Upper lobe of left lung (tissue), 6 donors: ENCODE measurements at regions not wholly inside any gene's neighbourhood (a gene's known extent, or its start where the extent isn't known, plus 50 kb on each side); places are given as distances from the start of the nearest gene placed in this dataset.

ENCODE experiments used
- ATAC-seq, 2 donors: fragments of 200-7000 bp; cut with Tn5 transposase; one replicate each; pipeline ENCODE4 v1.9.1; 2022; ENCODE audit warnings: mild to moderate bottlenecking in 2 of 2, moderate library complexity in 2 of 2; ENCODE audit not compliant: low FRiP score in 2 of 2
- DNase-seq, 2 donors: peaks; one replicate each; pipeline ENCODE4 v3.0.0-alpha.2; 2019 to 2020
- H3K27ac ChIP-seq, 4 donors: fragments of 200-600 bp; sonication (generic); one replicate each; pipeline ENCODE4 v1.5.1; 2016 to 2019
- H3K27me3 ChIP-seq, 4 donors: fragments of 200-600 bp; sonication (generic); one replicate each; pipeline ENCODE4 v1.5.1; 2017 to 2019
- H3K36me3 ChIP-seq, 4 donors: fragments of 200-600 bp; sonication (generic); one replicate each; pipeline ENCODE4 v1.5.1; 2016 to 2019
- H3K4me1 ChIP-seq, 4 donors: fragments of 200-600 bp; sonication (generic); one replicate each; pipeline ENCODE4 v1.5.1; 2018 to 2019
- H3K4me3 ChIP-seq, 4 donors: fragments of 200-600 bp; sonication (generic); one replicate each; pipeline ENCODE4 v1.5.1; 2017 to 2019; ENCODE audit warnings: mild to moderate bottlenecking in 2 of 4, moderate library complexity in 1 of 4
- H3K9me3 ChIP-seq, 4 donors: fragments of 200-600 bp; sonication (generic); one replicate each; pipeline ENCODE4 v1.5.1; 2018 to 2019
- CTCF ChIP-seq, 6 experiments: fragments of 450-650 bp in 4 of 6; fragments of 200-600 bp in 2 of 6; sonication (generic) in 2 of 6; IDR thresholded peaks; one replicate each; pipeline ENCODE4 v1.5.1; 2016 to 2019; ENCODE audit warnings: antibody characterized with exemption in 6 of 6
- EP300 ChIP-seq, 4 donors: sonication (generic); formaldehyde crosslinking; IDR thresholded peaks; one replicate each; pipeline ENCODE4 v1.5.1; 2017; ENCODE audit warnings: antibody characterized with exemption in 4 of 4, control low read depth in 2 of 4
- POLR2A ChIP-seq, 4 donors: fragments of 450-650 bp; IDR thresholded peaks; one replicate each; pipeline ENCODE4 v1.5.1; 2016 to 2017; ENCODE audit warnings: antibody characterized with exemption in 4 of 4, mild to moderate bottlenecking in 2 of 4
- POLR2AphosphoS5 ChIP-seq, 2 donors: sonication (generic); formaldehyde crosslinking; IDR thresholded peaks; one replicate each; pipeline ENCODE4 v1.5.1; 2017; ENCODE audit warnings: antibody characterized with exemption in 2 of 2
- WGBS, 2 donors: methylation state at CpG; one replicate each; pipeline ENCODE4 v1.1.5; 2017 to 2018; 5-methylcytosine and 5-hydroxymethylcytosine counted together
- donor health status: DM: no; HTN: no; CAD: no; lungs with moderate emphysema.
- donor health status: DM: no; HTN: yes; CAD: no; lungs with severe emphysema.

DNA sequence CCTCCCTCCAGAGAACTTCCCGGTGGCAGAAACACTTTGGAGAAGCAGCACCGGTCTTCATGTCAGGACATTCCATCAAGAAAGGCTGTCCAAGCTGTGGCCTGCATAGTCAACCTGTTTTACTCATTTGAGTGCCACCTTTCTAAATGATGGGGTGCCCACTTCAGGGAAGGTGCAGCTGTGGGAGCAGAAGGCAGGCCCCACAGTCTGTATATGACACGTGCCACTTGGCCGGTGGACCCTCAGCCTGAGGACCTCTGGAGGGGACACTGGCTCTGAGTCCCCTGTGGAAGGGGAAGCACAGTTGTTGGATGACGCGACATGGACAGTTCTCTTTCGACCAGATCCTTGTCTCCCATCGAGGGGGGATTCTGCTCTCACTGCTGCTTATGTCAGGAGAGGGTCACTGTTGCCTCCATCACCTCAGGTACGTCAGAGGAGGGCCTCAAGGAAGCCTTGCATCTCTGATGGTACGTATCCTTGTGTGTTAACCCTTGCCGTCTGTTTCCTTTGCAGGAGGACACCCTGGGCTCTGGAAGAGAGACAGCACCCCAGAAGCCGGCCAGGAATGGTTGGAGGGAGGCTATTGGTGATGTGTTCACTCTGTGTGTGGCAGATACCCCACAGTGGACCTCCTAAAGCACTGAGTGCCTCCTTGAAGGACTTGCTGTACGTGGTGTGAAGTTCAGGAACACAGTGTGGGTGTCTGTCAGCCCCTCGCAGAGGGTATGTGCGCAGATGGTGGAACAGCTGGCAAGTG is 132.1 kb upstream of the RTL1 start:
- 87 to 88% methylated on average over 14 to 15 of the region's 15 CpGs for WGBS, 2 donors
- H3K4me3 ChIP-seq = no peak overlapping the region
- no peaks in the 10 kb centered on the region for H3K36me3 ChIP-seq
- ATAC-seq (no peak), DNase-seq (peak in 1 of 2 donors; percentile 4)
- H3K4me1 ChIP-seq = no peaks in the 10 kb centered on the region
- no peak overlapping the region for H3K27ac ChIP-seq
- H3K9me3 ChIP-seq = no peaks in the 10 kb centered on the region
- no peak for TF ChIP-seq POLR2A (IDR thresholded peaks at IDR 0.05)
- TF ChIP-seq POLR2AphosphoS5 (IDR thresholded peaks at IDR 0.05) = no peak
- TF ChIP-seq EP300 (IDR thresholded peaks at IDR 0.05) = no peak
- TF ChIP-seq CTCF (IDR thresholded peaks at IDR 0.05) = no peak
- H3K27me3 ChIP-seq = no peaks in the 10 kb centered on the region

DNA sequence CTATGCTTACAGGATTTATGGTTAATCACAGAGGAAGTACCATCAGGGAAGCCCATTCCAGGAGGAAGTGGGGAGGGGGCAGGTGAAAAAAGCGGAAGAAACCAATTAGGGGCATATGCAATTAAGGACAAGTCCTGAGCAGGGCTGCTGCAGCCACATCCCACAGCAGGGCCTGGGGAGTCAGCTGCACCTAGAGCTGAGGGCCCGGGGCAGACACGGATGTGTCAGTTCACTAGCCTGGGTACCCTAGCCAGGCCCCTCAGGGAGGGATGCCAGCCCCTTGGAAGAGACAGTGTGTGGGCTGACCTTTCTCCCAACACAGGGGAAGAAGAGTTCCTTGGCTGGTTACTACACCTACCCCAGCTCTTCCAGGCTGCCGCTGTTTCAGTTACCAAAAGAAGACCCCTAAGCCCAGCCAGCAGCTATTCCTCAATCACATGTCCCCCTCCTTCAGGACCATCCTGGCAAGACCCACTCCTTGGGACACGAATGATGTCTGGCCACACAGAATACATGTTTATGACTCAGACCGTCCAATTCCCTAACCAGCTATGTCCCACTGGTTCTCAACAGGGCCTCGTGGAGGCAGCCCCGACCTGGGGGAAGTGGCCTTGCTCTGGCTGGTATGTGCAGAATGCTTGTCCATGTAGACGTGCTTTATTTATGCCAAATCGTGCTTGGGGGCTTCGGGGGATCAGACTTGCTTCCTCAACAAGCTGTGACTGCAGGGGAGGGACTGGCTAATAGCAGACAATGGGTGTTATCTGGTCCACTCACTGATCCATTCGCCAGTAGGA is 133.7 kb upstream of the RTL1 start:
- Histone ChIP-seq H3K4me3 (no peak overlapping the region), H3K27me3 (no peaks in the 10 kb centered on the region), H3K36me3 (no peaks in the 10 kb centered on the region), H3K4me1 (no peaks in the 10 kb centered on the region), H3K9me3 (no peaks in the 10 kb centered on the region), H3K27ac (no peak overlapping the region)
- 74 to 81% methylated on average over 12 of the region's 12 CpGs for WGBS, 2 donors
- no peak for ATAC-seq
- no peak for TF ChIP-seq CTCF (IDR thresholded peaks at IDR 0.05)
- no peak for TF ChIP-seq POLR2AphosphoS5 (IDR thresholded peaks at IDR 0.05)
- TF ChIP-seq EP300 (IDR thresholded peaks at IDR 0.05) = no peak
- no peak for TF ChIP-seq POLR2A (IDR thresholded peaks at IDR 0.05)
- DNase-seq = no peak

DNA sequence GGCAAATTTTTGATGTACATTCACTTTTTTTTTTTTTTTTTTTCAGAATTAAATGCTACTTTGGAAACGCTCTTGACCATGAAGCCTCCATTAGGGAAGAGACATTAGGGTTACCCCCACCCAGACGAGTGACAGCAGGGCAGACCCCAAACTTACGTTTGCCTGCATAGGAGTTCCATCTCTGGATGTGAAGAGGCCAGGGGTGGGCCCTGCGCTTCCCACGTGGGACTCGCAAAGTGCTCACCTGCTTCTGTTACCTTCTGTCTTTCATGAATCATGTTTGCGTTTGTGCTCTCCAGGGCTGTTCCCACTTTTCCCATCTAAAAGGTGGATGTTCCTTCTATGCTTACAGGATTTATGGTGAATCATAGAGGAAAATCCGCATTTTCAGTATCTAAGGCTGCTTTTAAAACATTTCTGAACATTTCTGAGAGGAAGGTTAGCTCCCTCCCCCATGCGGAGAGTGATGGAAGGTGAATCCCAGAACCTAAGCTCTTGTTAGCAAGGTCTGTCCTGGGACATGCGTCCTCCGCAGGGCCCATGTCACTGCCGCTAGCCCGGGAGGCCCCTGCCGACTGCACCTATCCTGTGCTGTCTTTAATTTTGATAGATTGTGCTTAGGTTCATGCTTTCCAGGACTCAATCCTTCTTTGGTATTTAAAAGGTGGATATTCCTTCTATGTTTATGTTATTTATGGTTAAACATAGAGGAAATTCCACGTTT is 135.7 kb upstream of the RTL1 start:
- Histone ChIP-seq H3K4me1 (no peaks in the 10 kb centered on the region), H3K9me3 (no peaks in the 10 kb centered on the region), H3K36me3 (no peaks in the 10 kb centered on the region), H3K27ac (no peak overlapping the region), H3K27me3 (no peaks in the 10 kb centered on the region), H3K4me3 (no peak overlapping the region)
- ATAC-seq = no peak
- no peak for DNase-seq
- 85 to 93% methylated on average over 15 of the region's 15 CpGs for WGBS, 2 donors
- TF ChIP-seq CTCF (IDR thresholded peaks at IDR 0.05) (no peak), EP300 (IDR thresholded peaks at IDR 0.05) (no peak), POLR2AphosphoS5 (IDR thresholded peaks at IDR 0.05) (no peak), POLR2A (IDR thresholded peaks at IDR 0.05) (no peak)

GRCh38 chr14:101039755-101040138 is 136.2 kb upstream of the RTL1 start:
- Histone ChIP-seq H3K4me1 (no peaks in the 10 kb centered on the region), H3K9me3 (no peaks in the 10 kb centered on the region), H3K27ac (no peak overlapping the region), H3K4me3 (no peak overlapping the region), H3K36me3 (no peaks in the 10 kb centered on the region), H3K27me3 (no peaks in the 10 kb centered on the region)
- 88 to 91% methylated on average over 15 of the region's 15 CpGs for WGBS, 2 donors
- ATAC-seq (no peak), DNase-seq (no peak)
- no peak for TF ChIP-seq CTCF (IDR thresholded peaks at IDR 0.05)
- no peak for TF ChIP-seq EP300 (IDR thresholded peaks at IDR 0.05)
- TF ChIP-seq POLR2A (IDR thresholded peaks at IDR 0.05) = no peak
- TF ChIP-seq POLR2AphosphoS5 (IDR thresholded peaks at IDR 0.05) = no peak
